ENCODE measurements at regions not wholly inside any gene's neighbourhood (a gene's known extent, or its start where the extent isn't known, plus 50 kb on each side); places are given as distances from the start of the nearest gene placed in this dataset.

DNA sequence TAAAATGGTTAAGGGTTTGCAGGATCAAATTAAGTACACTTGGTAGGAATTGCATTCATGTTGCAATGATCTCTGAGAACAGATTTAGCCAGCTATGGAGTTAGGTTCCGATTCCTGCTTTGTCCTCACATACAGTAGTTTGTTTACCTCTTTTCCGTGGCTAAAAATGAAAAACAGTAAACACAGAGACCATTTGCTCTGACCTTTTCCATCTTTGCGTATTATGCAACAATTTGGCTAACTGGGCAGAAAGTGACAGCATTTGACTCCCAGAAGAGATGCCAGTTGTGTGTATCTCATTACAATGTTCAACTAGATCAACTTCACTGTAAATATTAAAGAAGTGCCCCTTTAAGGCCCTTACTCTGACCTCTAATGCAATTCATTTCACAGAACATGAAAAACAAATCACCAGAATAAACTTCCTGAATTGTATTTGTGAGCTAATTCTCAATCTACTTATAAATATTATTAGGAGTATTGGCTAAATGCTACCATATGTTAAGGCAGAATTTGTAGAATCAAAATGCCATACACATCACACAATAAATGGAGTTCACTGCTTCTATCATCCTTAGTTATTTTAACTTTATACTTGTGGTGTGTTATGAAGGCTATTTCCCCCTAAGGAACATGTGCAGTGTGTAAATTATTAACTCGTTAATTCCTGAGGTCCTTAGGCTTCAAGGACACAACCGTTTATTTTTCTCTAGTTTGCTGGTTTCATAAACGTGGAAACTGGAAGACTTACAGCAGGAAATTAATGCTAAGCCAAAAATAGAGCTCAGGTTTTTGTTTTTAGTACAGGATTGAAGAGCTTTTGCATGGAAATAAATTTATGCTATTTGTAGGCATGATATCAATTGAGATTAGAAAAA, 380.7 kb upstream of the CITED2 start:
- DNase-seq (ENCODE audit: low read depth): no peak
- H3K4me3 ChIP-seq (ENCODE audit: low read length): no peak overlapping the region

DNA sequence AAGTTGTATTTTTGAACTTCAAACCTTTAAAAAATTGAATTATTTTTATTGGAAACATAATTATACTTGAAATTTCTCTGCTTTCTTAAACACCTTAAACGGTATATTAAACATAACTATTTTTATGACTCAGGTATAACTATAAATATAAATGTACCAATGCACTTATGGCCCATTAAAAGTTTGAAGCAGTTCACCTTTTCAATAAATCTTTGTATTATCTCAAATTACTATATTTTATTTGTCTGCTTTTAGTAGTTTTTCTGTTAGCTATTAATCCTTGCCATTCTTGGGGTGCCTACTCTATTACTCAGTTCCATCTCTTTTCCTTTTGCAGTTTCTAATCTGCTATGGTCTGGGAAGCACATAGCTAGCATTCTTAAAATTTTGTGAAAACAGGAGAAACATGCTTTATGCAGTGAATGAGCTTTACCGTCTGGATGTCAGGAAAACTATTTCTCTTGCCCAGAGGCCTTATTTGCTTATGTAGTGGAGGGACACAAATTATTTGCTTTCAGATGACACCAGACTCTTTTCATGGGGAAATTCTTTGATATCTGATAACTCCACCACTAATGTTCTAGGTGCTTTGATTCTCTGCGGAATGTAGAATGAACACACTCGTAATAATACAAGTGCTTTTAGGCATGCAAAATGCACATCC, 378.9 kb upstream of the CITED2 start:
- DNase-seq (ENCODE audit: low read depth): no peak
- TF ChIP-seq, protein P1, sequence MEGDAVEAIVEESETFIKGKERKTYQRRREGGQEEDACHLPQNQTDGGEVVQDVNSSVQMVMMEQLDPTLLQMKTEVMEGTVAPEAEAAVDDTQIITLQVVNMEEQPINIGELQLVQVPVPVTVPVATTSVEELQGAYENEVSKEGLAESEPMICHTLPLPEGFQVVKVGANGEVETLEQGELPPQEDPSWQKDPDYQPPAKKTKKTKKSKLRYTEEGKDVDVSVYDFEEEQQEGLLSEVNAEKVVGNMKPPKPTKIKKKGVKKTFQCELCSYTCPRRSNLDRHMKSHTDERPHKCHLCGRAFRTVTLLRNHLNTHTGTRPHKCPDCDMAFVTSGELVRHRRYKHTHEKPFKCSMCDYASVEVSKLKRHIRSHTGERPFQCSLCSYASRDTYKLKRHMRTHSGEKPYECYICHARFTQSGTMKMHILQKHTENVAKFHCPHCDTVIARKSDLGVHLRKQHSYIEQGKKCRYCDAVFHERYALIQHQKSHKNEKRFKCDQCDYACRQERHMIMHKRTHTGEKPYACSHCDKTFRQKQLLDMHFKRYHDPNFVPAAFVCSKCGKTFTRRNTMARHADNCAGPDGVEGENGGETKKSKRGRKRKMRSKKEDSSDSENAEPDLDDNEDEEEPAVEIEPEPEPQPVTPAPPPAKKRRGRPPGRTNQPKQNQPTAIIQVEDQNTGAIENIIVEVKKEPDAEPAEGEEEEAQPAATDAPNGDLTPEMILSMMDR (IDR thresholded peaks at IDR 0.05; ENCODE audit: insufficient read depth, low read depth, low read length, missing control alignments): no peak
- no peak overlapping the region for H3K4me3 ChIP-seq (ENCODE audit: low read length)

More for the DNA sequence above, 380.7 kb upstream of the CITED2 start:
- TF ChIP-seq, protein P1 (IDR thresholded peaks at IDR 0.05; ENCODE audit: insufficient read depth, low read depth, low read length, missing control alignments): no peak

DNA sequence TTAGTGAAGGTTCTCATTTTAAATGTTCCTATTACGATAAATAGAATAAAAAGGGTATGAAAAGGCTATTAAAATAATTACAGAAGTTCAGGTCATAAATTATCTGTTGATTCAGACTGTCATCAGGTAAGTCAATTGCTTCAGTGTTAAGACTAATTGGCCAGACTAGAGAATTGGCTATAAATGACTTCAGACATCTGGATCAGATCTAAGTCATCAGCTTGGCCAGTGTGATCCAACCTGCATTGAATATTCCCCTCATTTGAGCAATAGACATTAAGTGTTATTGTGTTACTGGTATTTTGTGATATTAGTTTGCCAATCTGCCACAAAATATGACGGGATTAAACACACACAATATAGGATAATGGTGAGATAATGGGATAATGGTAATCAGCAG, 377.6 kb upstream of the CITED2 start:
- no peak for DNase-seq (ENCODE audit: low read depth)
- TF ChIP-seq, protein P1 (IDR thresholded peaks at IDR 0.05; ENCODE audit: insufficient read depth, low read depth, low read length, missing control alignments): no peak
- no peak overlapping the region for H3K4me3 ChIP-seq (ENCODE audit: low read length)

DNA sequence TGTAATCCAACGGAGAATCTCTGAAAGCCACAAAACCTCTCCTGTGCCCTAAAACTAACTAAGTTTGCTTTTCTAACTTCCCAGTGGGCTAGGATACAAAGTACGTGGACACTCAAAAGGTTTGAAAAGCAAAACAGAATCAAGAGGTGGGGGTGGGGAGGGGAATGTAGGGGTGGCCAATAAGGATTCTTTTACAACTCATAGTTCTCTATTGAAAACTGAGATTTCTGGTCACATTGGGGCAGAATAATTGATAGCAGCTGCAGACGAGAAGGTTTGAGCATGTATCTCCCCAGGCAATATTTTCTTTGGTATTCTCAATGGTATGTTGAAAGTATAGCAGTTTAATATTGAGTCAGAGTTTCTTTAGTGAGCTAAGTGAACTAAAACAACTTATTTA, 376.7 kb upstream of the CITED2 start:
- H3K4me3 ChIP-seq (ENCODE audit: low read length): no peak overlapping the region
- TF ChIP-seq, protein P1 (IDR thresholded peaks at IDR 0.05; ENCODE audit: insufficient read depth, low read depth, low read length, missing control alignments): no peak
- peak; percentile 16 for DNase-seq (ENCODE audit: low read depth)

DNA sequence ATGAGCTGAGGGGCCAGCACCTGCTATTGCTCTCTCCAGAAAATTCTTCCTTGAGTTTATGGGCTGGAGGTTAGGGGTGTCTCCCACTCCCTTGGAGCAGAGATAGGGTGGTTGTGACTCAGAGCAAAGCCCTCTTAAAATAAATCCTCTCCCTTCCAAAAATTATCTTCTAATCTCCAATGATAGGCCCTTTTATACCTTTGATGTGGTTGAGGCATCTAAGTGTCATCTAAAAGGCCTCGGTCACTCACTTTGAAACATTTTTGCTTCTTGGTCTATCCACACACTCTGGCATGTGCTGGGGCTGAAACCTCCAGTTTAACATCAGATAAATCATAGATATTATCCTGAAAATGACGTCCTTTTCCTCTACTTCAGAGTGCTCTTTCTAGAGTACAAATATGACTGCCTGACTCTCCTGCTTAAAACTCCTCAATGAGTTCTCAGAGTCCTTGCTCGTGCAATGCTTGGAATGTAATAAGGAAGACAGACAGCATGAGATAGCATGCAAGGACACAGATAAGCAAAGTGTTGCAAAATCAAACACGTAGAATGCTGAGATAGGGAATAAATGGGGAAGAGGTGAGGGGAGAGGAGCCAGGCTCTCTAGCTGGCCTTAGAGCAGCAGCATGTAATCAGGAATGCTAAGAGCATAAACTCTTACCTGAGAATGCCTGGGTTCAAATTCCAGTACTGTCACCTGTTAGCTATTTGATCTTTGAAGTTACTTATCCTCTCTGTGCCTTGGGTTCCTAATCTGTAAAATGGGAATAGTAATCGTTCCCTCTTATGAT, 374.1 kb upstream of the CITED2 start:
- DNase-seq (ENCODE audit: low read depth): peak; percentile 15
- TF ChIP-seq, protein P1 (IDR thresholded peaks at IDR 0.05; ENCODE audit: insufficient read depth, low read depth, low read length, missing control alignments): no peak
- H3K4me3 ChIP-seq (ENCODE audit: low read length): no peak overlapping the region

DNA sequence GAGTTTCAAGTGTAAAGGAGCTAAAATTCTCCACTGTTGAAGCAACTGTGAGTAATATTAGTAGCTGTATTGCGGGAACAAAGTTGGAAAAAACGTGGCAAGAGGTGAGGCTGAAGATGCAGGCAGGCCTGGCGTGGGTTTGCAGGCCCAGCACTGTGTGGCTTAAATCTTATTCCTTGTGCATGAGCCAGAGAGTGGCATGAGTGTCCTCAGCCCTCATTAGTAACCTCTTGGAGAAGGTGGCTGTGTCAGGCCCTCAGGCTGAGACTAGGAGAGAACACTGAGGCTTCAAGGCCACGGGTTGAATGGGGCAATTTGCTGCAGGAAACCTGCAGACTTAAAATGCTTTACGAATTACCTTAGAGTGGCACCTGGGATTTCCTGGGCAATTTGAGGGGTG, 372.7 kb upstream of the CITED2 start:
- no peak for DNase-seq (ENCODE audit: low read depth)
- TF ChIP-seq, protein P1 (IDR thresholded peaks at IDR 0.05; ENCODE audit: insufficient read depth, low read depth, low read length, missing control alignments): no peak
- no peak overlapping the region for H3K4me3 ChIP-seq (ENCODE audit: low read length)

Data from epithelial cell of esophagus (primary cell).